Mesenchymal stem cell (in vitro differentiated cells and primary cell): ENCODE measurements at regions not wholly inside any gene's neighbourhood (a gene's known extent, or its start where the extent isn't known, plus 50 kb on each side); places are given as distances from the start of the nearest gene placed in this dataset.

Experiments used
- DNase-seq: peaks from one replicate; pipeline ENCODE4 v3.0.0-alpha.2; 2013
- H2AFZ ChIP-seq: one replicate; pipeline ENCODE4 v1.6.1; 2013; ENCODE audit warnings: low read depth, mild to moderate bottlenecking, control low read depth, inconsistent platforms, low read length, moderate library complexity
- H2AK5ac ChIP-seq: 2 replicates; pipeline ENCODE4 v1.6.1; 2013; ENCODE audit warnings: low read length, moderate library complexity, mild to moderate bottlenecking, inconsistent platforms; ENCODE audit not compliant: severe bottlenecking
- H2BK120ac ChIP-seq: one replicate; pipeline ENCODE4 v1.6.1; 2013; ENCODE audit warnings: low read depth, mild to moderate bottlenecking, inconsistent platforms, low read length, moderate library complexity
- H2BK12ac ChIP-seq, 2 experiments: one replicate each; pipeline ENCODE4 v1.6.1; 2013; ENCODE audit warnings: inconsistent platforms in 2 of 2, low read length in 2 of 2, mild to moderate bottlenecking in 2 of 2, moderate library complexity in 2 of 2, control low read depth in 1 of 2
- H2BK15ac ChIP-seq: one replicate; pipeline ENCODE4 v1.6.1; 2013; ENCODE audit warnings: mild to moderate bottlenecking, low read depth, inconsistent platforms; ENCODE audit not compliant: poor library complexity, severe bottlenecking
- H2BK5ac ChIP-seq: 2 replicates; pipeline ENCODE4 v1.6.1; 2013; ENCODE audit warnings: low read depth, mild to moderate bottlenecking, low read length, control low read depth, inconsistent platforms; ENCODE audit not compliant: poor library complexity, severe bottlenecking
- H3K14ac ChIP-seq, 2 experiments: one replicate each; pipeline ENCODE4 v1.6.1; 2013; ENCODE audit warnings: inconsistent platforms in 2 of 2, low read length in 2 of 2, control low read depth in 1 of 2, mild to moderate bottlenecking in 1 of 2, moderate library complexity in 1 of 2
- H3K18ac ChIP-seq, 2 experiments: one replicate each; pipeline ENCODE4 v1.6.1; 2013; ENCODE audit warnings: inconsistent platforms in 2 of 2, low read length in 2 of 2, control low read depth in 1 of 2, low read depth in 1 of 2, mild to moderate bottlenecking in 1 of 2
- H3K23ac ChIP-seq, 2 experiments: one replicate each; pipeline ENCODE4 v1.6.1; 2013; ENCODE audit warnings: inconsistent platforms in 2 of 2, low read length in 2 of 2, mild to moderate bottlenecking in 2 of 2, moderate library complexity in 2 of 2, control low read depth in 1 of 2
- H3K27ac ChIP-seq: 2 replicates; pipeline ENCODE4 v1.5.1; 2013; ENCODE audit warnings: mild to moderate bottlenecking, moderate library complexity, low read length, control low read depth, inconsistent platforms; ENCODE audit not compliant: poor library complexity, severe bottlenecking
- H3K27me3 ChIP-seq, 2 experiments: 2 replicates each; pipeline versions ENCODE4 v1.6.1 to v1.7.0; 2013; ENCODE audit warnings: low read length in 2 of 2, mild to moderate bottlenecking in 2 of 2, moderate library complexity in 2 of 2, control low read depth in 1 of 2, inconsistent platforms in 1 of 2; ENCODE audit not compliant: control insufficient read depth in 1 of 2, insufficient read depth in 1 of 2
- H3K36me3 ChIP-seq, 2 experiments: 2 replicates each; pipeline versions ENCODE4 v1.6.1 to v1.7.0; 2013; ENCODE audit warnings: low read length in 2 of 2, control low read depth in 1 of 2, inconsistent platforms in 1 of 2, low read depth in 1 of 2, mild to moderate bottlenecking in 1 of 2; ENCODE audit not compliant: insufficient read depth in 2 of 2, control insufficient read depth in 1 of 2
- H3K4ac ChIP-seq, 2 experiments: one replicate each; pipeline ENCODE4 v1.6.1; 2013; ENCODE audit warnings: inconsistent platforms in 2 of 2, low read length in 2 of 2, mild to moderate bottlenecking in 2 of 2, moderate library complexity in 2 of 2, control low read depth in 1 of 2, low read depth in 1 of 2
- H3K4me1 ChIP-seq: 2 replicates; pipeline ENCODE4 v1.6.1; 2013; ENCODE audit warnings: low read depth, low read length, control low read depth; ENCODE audit not compliant: control insufficient read depth, insufficient read depth
- H3K4me2 ChIP-seq: 2 replicates; pipeline ENCODE4 v1.6.1; 2013; ENCODE audit warnings: low read length, mild to moderate bottlenecking, inconsistent platforms; ENCODE audit not compliant: poor library complexity, severe bottlenecking
- H3K4me3 ChIP-seq, 2 experiments: 2 replicates each; pipeline versions ENCODE4 v1.5.1 to v1.7.0; 2013; ENCODE audit warnings: low read length in 2 of 2, mild to moderate bottlenecking in 2 of 2, control low read depth in 1 of 2, low read depth in 1 of 2; ENCODE audit not compliant: insufficient read depth in 1 of 2
- H3K79me1 ChIP-seq: replicated peaks from 2 replicates; pipeline ENCODE4 v1.6.1; 2013; ENCODE audit warnings: mild to moderate bottlenecking, control low read depth, low read length, inconsistent platforms; ENCODE audit not compliant: poor library complexity, severe bottlenecking
- H3K9ac ChIP-seq: 2 replicates; pipeline ENCODE4 v1.7.0; 2013; ENCODE audit warnings: mild to moderate bottlenecking, low read length, moderate library complexity
- H3K9me3 ChIP-seq: 2 replicates; pipeline ENCODE4 v1.7.0; 2013; ENCODE audit warnings: mild to moderate bottlenecking, low read length; ENCODE audit not compliant: control insufficient read depth
- H4K8ac ChIP-seq: one replicate; pipeline ENCODE4 v1.6.1; 2013; ENCODE audit warnings: inconsistent platforms, mild to moderate bottlenecking, low read length, moderate library complexity
- H4K91ac ChIP-seq: one replicate; pipeline ENCODE4 v1.6.1; 2013; ENCODE audit warnings: mild to moderate bottlenecking, low read length, inconsistent platforms
- WGBS: methylation state at CpG from one replicate; pipeline ENCODE4 v1.1.7; 2013; ENCODE audit warnings: mixed read lengths; 5-methylcytosine and 5-hydroxymethylcytosine counted together

- H3K27ac ChIP-seq, result no peak overlapping the region
- H4K91ac ChIP-seq, result no peak overlapping the region
- no peak overlapping the region for H3K4me3 ChIP-seq
- no peak overlapping the region for H3K4me2 ChIP-seq
- no peak overlapping the region for H2BK12ac ChIP-seq
- H3K23ac ChIP-seq, result no peak overlapping the region
- DNase-seq, result peak; percentile 35
- no peaks in the 10 kb centered on the region for H3K36me3 ChIP-seq
- no peak overlapping the region for H2BK15ac ChIP-seq
- no peak overlapping the region for H4K8ac ChIP-seq
- H3K9me3 ChIP-seq, result no peaks in the 10 kb centered on the region
- no peaks in the 10 kb centered on the region for H3K27me3 ChIP-seq
- no peak overlapping the region for H3K9ac ChIP-seq
- H2BK120ac ChIP-seq, result no peak overlapping the region
- no peak overlapping the region for H2AFZ ChIP-seq
- no peaks in the 10 kb centered on the region for H3K79me1 ChIP-seq
- no peak overlapping the region for H2AK5ac ChIP-seq
- no peak overlapping the region for H3K4ac ChIP-seq
- H3K4me1 ChIP-seq, result peaks cover 5% of the 10 kb centered on the region
- no peak overlapping the region for H3K14ac ChIP-seq
- no peak overlapping the region for H2BK5ac ChIP-seq
- 42% methylated on average over 6 of the region's 7 CpGs for WGBS
- no peak overlapping the region for H3K18ac ChIP-seq
These were observed 177.7 kb upstream of the SALL1 start for GRCh38 chr16:51328733-51329132.

- Histone ChIP-seq H2BK12ac (no peak overlapping the region), H3K18ac (no peak overlapping the region), H3K79me1 (no peaks in the 10 kb centered on the region), H3K14ac (no peak overlapping the region), H3K4me3 (peak overlapping the region in 1 of 2 experiments; percentile 57), H3K9ac (peak overlapping the region; percentile 81), H3K4me2 (no peak overlapping the region), H2BK5ac (no peak overlapping the region), H3K4me1 (peaks cover 5% of the 10 kb centered on the region), H2BK120ac (no peak overlapping the region), H4K8ac (no peak overlapping the region), H3K27ac (no peak overlapping the region), H3K27me3 (no peaks in the 10 kb centered on the region), H2AFZ (no peak overlapping the region), H4K91ac (no peak overlapping the region), H3K4ac (no peak overlapping the region), H3K23ac (no peak overlapping the region), H3K36me3 (no peaks in the 10 kb centered on the region), H2AK5ac (no peak overlapping the region), H2BK15ac (no peak overlapping the region), H3K9me3 (no peaks in the 10 kb centered on the region)
- WGBS, result 41% methylated on average over 2 of the region's 2 CpGs
- peak; percentile 74 for DNase-seq
These were observed 175.9 kb upstream of the SALL1 start for GRCh38 chr16:51327001-51327400.

- Histone ChIP-seq H3K4ac (no peak overlapping the region), H2BK15ac (no peak overlapping the region), H2BK120ac (no peak overlapping the region), H3K27ac (no peak overlapping the region), H4K8ac (no peak overlapping the region), H3K4me3 (peak overlapping the region in 1 of 2 experiments; percentile 57), H3K14ac (no peak overlapping the region), H3K9ac (peak overlapping the region; percentile 81), H3K4me2 (no peak overlapping the region), H2AK5ac (no peak overlapping the region), H2BK12ac (peak overlapping the region in 1 of 2 experiments; percentile 27), H3K27me3 (no peaks in the 10 kb centered on the region), H3K9me3 (no peaks in the 10 kb centered on the region), H4K91ac (no peak overlapping the region), H3K79me1 (no peaks in the 10 kb centered on the region), H3K36me3 (no peaks in the 10 kb centered on the region), H2BK5ac (no peak overlapping the region), H2AFZ (no peak overlapping the region), H3K4me1 (peaks cover 7% of the 10 kb centered on the region), H3K23ac (no peak overlapping the region), H3K18ac (peak overlapping the region; percentile 6 to 7)
- 15% methylated on average over 7 of the region's 7 CpGs for WGBS
- peak; percentile 87 for DNase-seq
These were observed 175.2 kb upstream of the SALL1 start for GRCh38 chr16:51326131-51326856.

GRCh38 chr16:51321251-51321650, 170.2 kb upstream of the SALL1 start:
- no peak overlapping the region for H3K4me2 ChIP-seq
- no peak overlapping the region for H2BK12ac ChIP-seq
- H3K27ac ChIP-seq, result no peak overlapping the region
- no peak overlapping the region for H3K4ac ChIP-seq
- no peak overlapping the region for H3K18ac ChIP-seq
- peaks cover 6% of the 10 kb centered on the region for H3K4me1 ChIP-seq
- no peaks in the 10 kb centered on the region for H3K79me1 ChIP-seq
- no peak for DNase-seq
- H4K91ac ChIP-seq, result peak overlapping the region; percentile 12
- no peak overlapping the region for H4K8ac ChIP-seq
- no peak overlapping the region for H2AK5ac ChIP-seq
- H3K23ac ChIP-seq, result no peak overlapping the region
- H2BK15ac ChIP-seq, result no peak overlapping the region
- no peaks in the 10 kb centered on the region for H3K27me3 ChIP-seq
- no peak overlapping the region for H2AFZ ChIP-seq
- H3K14ac ChIP-seq, result no peak overlapping the region
- H2BK5ac ChIP-seq, result no peak overlapping the region
- H3K36me3 ChIP-seq, result no peaks in the 10 kb centered on the region
- H2BK120ac ChIP-seq, result no peak overlapping the region
- H3K9me3 ChIP-seq, result no peaks in the 10 kb centered on the region
- H3K9ac ChIP-seq, result no peak overlapping the region
- no peak overlapping the region for H3K4me3 ChIP-seq
- WGBS, result 87% methylated on average over 5 of the region's 5 CpGs
